Liver (tissue), 3 donors: ENCODE measurements at regions not wholly inside any gene's neighbourhood (a gene's known extent, or its start where the extent isn't known, plus 50 kb on each side); places are given as distances from the start of the nearest gene placed in this dataset.

Experiments
- RXRA ChIP-seq, 2 donors: IDR thresholded peaks; 2 replicates each; pipeline ENCODE4 v1.6.1; 2017 to 2018; ENCODE audit warnings: antibody characterized with exemption in 2 of 2, mild to moderate bottlenecking in 1 of 2
- TAF1 ChIP-seq: conservative IDR thresholded peaks from 2 replicates; pipeline ENCODE4 v1.6.1; 2016; ENCODE audit warnings: antibody characterized with exemption, mild to moderate bottlenecking
- YY1 ChIP-seq: IDR thresholded peaks from 2 replicates; pipeline ENCODE4 v1.6.1; 2016; ENCODE audit warnings: antibody characterized with exemption, mild to moderate bottlenecking
- TF ChIP-seq, protein P1 (sequence below): fragments of 150-350 bp; IDR thresholded peaks from 2 replicates; pipeline ENCODE4 v1.5.1; 2017; ENCODE audit warnings: improper control_type of control experiment, low read depth, low read length; ENCODE audit not compliant: missing input control
- TF ChIP-seq, protein P2 (sequence below): IDR thresholded peaks from 2 replicates; pipeline ENCODE4 v1.6.1; 2016; ENCODE audit warnings: antibody characterized with exemption
- donor health status: healthy.
- donor health status: healthy.

- TF ChIP-seq, protein P1, sequence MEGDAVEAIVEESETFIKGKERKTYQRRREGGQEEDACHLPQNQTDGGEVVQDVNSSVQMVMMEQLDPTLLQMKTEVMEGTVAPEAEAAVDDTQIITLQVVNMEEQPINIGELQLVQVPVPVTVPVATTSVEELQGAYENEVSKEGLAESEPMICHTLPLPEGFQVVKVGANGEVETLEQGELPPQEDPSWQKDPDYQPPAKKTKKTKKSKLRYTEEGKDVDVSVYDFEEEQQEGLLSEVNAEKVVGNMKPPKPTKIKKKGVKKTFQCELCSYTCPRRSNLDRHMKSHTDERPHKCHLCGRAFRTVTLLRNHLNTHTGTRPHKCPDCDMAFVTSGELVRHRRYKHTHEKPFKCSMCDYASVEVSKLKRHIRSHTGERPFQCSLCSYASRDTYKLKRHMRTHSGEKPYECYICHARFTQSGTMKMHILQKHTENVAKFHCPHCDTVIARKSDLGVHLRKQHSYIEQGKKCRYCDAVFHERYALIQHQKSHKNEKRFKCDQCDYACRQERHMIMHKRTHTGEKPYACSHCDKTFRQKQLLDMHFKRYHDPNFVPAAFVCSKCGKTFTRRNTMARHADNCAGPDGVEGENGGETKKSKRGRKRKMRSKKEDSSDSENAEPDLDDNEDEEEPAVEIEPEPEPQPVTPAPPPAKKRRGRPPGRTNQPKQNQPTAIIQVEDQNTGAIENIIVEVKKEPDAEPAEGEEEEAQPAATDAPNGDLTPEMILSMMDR = no peak
- TF ChIP-seq RXRA (IDR thresholded peaks at IDR 0.05) (no peak), YY1 (no peak), TAF1 (no peak)
- TF ChIP-seq, protein P2, sequence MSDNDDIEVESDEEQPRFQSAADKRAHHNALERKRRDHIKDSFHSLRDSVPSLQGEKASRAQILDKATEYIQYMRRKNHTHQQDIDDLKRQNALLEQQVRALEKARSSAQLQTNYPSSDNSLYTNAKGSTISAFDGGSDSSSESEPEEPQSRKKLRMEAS = no peak
Measured at GRCh38 chr6:156600678-156601077, 176.5 kb upstream of the ARID1B start.
